ENCODE measurements at regions not wholly inside any gene's neighbourhood (a gene's known extent, or its start where the extent isn't known, plus 50 kb on each side); places are given as distances from the start of the nearest gene placed in this dataset.
A peak's percentile ranks its signal among the peaks of the same experiment; 100 is the strongest.

- peaks cover 9% of the 10 kb centered on the region for H3K4me1 ChIP-seq (ENCODE audit: control insufficient read depth, insufficient read depth, low read length)
Observed at GRCh38 chr21:35219719-35220118, 170.6 kb upstream of the RUNX1 start.

DNA sequence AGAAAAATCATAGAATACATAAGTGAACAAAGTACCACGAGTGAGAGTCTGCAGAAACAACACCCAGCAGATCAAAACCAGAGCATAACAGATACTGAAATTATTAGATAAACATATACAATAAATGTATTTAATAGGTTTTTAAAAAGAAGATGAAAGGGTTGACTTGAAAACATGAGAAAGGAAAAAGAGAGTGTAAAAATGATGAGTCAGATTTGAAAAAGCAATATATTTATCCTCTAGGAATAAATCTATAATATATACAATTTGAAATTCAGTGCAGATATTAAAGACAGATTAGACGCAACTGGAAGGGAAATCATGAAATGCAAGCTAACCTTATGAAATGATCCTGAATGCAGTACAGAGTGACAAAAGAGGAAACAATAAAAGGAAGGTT lies 170.2 kb upstream of the RUNX1 start:
- Histone ChIP-seq H3K36me3 (ENCODE audit: control insufficient read depth, insufficient read depth, low read length) (no peaks in the 10 kb centered on the region), H3K27ac (ENCODE audit: low read length) (peak overlapping the region; percentile 69; the same call in 1 of the 2 replicates), H3K9me3 (ENCODE audit: control insufficient read depth, insufficient read depth, low read depth, low read length) (no peaks in the 10 kb centered on the region), H3K27me3 (ENCODE audit: control insufficient read depth, insufficient read depth, low read length) (no peaks in the 10 kb centered on the region), H3K4me1 (ENCODE audit: control insufficient read depth, insufficient read depth, low read length) (peaks cover 9% of the 10 kb centered on the region), H3K4me3 (ENCODE audit: low read depth in 2 of 2, low read length in 2 of 2) (no peak overlapping the region)
- intact Hi-C loops (cut with micrococcal nuclease; ENCODE audit: unreplicated experiment) (no loop called here), in situ Hi-C loops (cut with HindIII; ENCODE audit: low pct_unique_long_range_greater_than_20kb, low sequenced_read_pairs) (no loop called here)
- ChIA-PET CTCF (no interaction called here), POLR2A (no interaction called here)
- TF ChIP-seq REST (IDR thresholded peaks at IDR 0.05; ENCODE audit: insufficient read depth in 1 of 2, low read depth in 2 of 2, low read length in 1 of 2): no peak
- no peak for TF ChIP-seq SIN3A (IDR thresholded peaks at IDR 0.05; ENCODE audit: borderline replicate concordance, insufficient read depth, low read depth, low read length)
- no peak for TF ChIP-seq TCF7L2 (IDR thresholded peaks at IDR 0.05; ENCODE audit: low read depth, low read length)
- TF ChIP-seq POLR2AphosphoS5 (IDR thresholded peaks at IDR 0.05; ENCODE audit: low read depth, low read length): no peak
- no peak for TF ChIP-seq CTCF (IDR thresholded peaks at IDR 0.05)
- no peak for DNase-seq (ENCODE audit: low read depth, low spot score)
- ATAC-seq: no peak
- BruUV-seq (replicated peaks): no TSS peak

More at GRCh38 chr21:35219719-35220118, 170.6 kb upstream of the RUNX1 start:
- ATAC-seq: no peak
- no peak overlapping the region for H3K4me3 ChIP-seq (ENCODE audit: low read depth in 2 of 2, low read length in 2 of 2)
- BruUV-seq (replicated peaks): no TSS peak
- intact Hi-C loops (cut with micrococcal nuclease; ENCODE audit: unreplicated experiment): no loop called here
- POLR2A ChIA-PET: no interaction called here
- DNase-seq (ENCODE audit: low read depth, low spot score): no peak
- in situ Hi-C loops (cut with HindIII; ENCODE audit: low pct_unique_long_range_greater_than_20kb, low sequenced_read_pairs): no loop called here
- no peaks in the 10 kb centered on the region for H3K9me3 ChIP-seq (ENCODE audit: control insufficient read depth, insufficient read depth, low read depth, low read length)
- TF ChIP-seq TCF7L2 (IDR thresholded peaks at IDR 0.05; ENCODE audit: low read depth, low read length) (no peak), CTCF (IDR thresholded peaks at IDR 0.05) (no peak), REST (IDR thresholded peaks at IDR 0.05; ENCODE audit: insufficient read depth in 1 of 2, low read depth in 2 of 2, low read length in 1 of 2) (no peak), SIN3A (IDR thresholded peaks at IDR 0.05; ENCODE audit: borderline replicate concordance, insufficient read depth, low read depth, low read length) (no peak), POLR2AphosphoS5 (IDR thresholded peaks at IDR 0.05; ENCODE audit: low read depth, low read length) (no peak)
- H3K27me3 ChIP-seq (ENCODE audit: control insufficient read depth, insufficient read depth, low read length): no peaks in the 10 kb centered on the region
- CTCF ChIA-PET: no interaction called here
- H3K27ac ChIP-seq (ENCODE audit: low read length): no peak overlapping the region
- H3K36me3 ChIP-seq (ENCODE audit: control insufficient read depth, insufficient read depth, low read length): no peaks in the 10 kb centered on the region
